H1 (cell line): ENCODE measurements at regions not wholly inside any gene's neighbourhood (a gene's known extent, or its start where the extent isn't known, plus 50 kb on each side); places are given as distances from the start of the nearest gene placed in this dataset.

Experiments
- CTCF ChIA-PET: fragments of 300-600 bp; sonication (Branson Sonifier 250); formaldehyde crosslinking; loops from one replicate; lab custom pipeline; 2021; ENCODE audit not compliant: partially characterized antibody; lab: Charles Lee
- POLR2A ChIA-PET: fragments of 300-600 bp; sonication (Branson Sonifier 250); formaldehyde crosslinking; loops from one replicate; lab custom pipeline; 2021; ENCODE audit warnings: inconsistent platforms; ENCODE audit not compliant: partially characterized antibody; lab: Charles Lee
- DNase-seq, 2 experiments: peaks; one replicate each; pipeline versions ENCODE4 v3.0.0 to v3.0.0-alpha.2; 2010 to 2022; ENCODE audit warnings: low spot score in 2 of 2, low read depth in 1 of 2, mixed read lengths in 1 of 2
- FAIRE-seq: peaks from 2 replicates; lab custom pipeline; 2011; peaks lifted over from hg19 to GRCh38; lab: Jason Lieb, UNC
- H2AFZ ChIP-seq: 2 replicates; pipeline ENCODE4 v1.8.1; 2012; ENCODE audit warnings: low read length, inconsistent platforms
- H2AK5ac ChIP-seq: 2 replicates; pipeline ENCODE4 v1.6.1; 2013; ENCODE audit warnings: low read depth, low read length
- H2BK120ac ChIP-seq: replicated peaks from 2 replicates; pipeline ENCODE3; 2013; ENCODE audit warnings: low read depth, low read length, inconsistent platforms
- H2BK12ac ChIP-seq: 2 replicates; pipeline ENCODE4 v1.6.1; 2013; ENCODE audit warnings: low read depth, low read length
- H2BK15ac ChIP-seq: 2 replicates; pipeline ENCODE4 v1.6.1; 2013; ENCODE audit warnings: low read length
- H2BK20ac ChIP-seq: 2 replicates; pipeline ENCODE4 v1.6.1; 2013; ENCODE audit warnings: low read length
- H2BK5ac ChIP-seq: 2 replicates; pipeline ENCODE4 v1.6.1; 2013; ENCODE audit warnings: low read depth, low read length
- H3K14ac ChIP-seq: 2 replicates; pipeline ENCODE4 v1.6.1; 2013; ENCODE audit warnings: inconsistent platforms; ENCODE audit not compliant: insufficient read length
- H3K18ac ChIP-seq: 2 replicates; pipeline ENCODE4 v1.6.1; 2013; ENCODE audit warnings: low read length; ENCODE audit errors: extremely low read depth
- H3K23ac ChIP-seq: 2 replicates; pipeline ENCODE4 v1.6.1; 2013; ENCODE audit warnings: inconsistent platforms; ENCODE audit not compliant: insufficient read length
- H3K23me2 ChIP-seq: 2 replicates; pipeline ENCODE4 v1.6.1; 2013; ENCODE audit warnings: low read depth, low read length
- H3K27ac ChIP-seq: 2 replicates; pipeline ENCODE4 v1.6.1; 2011; ENCODE audit warnings: low read depth, low read length, inconsistent platforms
- H3K27me3 ChIP-seq, 4 experiments: replicated peaks in 1 of 4; 1 replicate in 1 of 4; 2 replicates in 3 of 4; pipeline versions ENCODE4 v1.6.1 to v1.8.1; 2011 to 2013; ENCODE audit warnings: low read length in 3 of 4, mild to moderate bottlenecking in 3 of 4, inconsistent platforms in 2 of 4, mixed read lengths in 2 of 4, moderate library complexity in 1 of 4; ENCODE audit not compliant: control insufficient read depth in 3 of 4, insufficient read depth in 3 of 4; ENCODE audit errors: extremely low read depth in 1 of 4
- H3K36me3 ChIP-seq, 4 experiments: 2 replicates each; pipeline versions ENCODE4 v1.6.1 to v1.8.1; 2011 to 2013; ENCODE audit warnings: mild to moderate bottlenecking in 4 of 4, low read length in 3 of 4, moderate library complexity in 2 of 4, control low read depth in 1 of 4, inconsistent platforms in 1 of 4; ENCODE audit not compliant: insufficient read depth in 4 of 4, control insufficient read depth in 2 of 4
- H3K4ac ChIP-seq: replicated peaks from 2 replicates; pipeline ENCODE3; 2013; ENCODE audit warnings: low read length, low read depth, mixed read lengths, inconsistent platforms; ENCODE audit not compliant: insufficient read length
- H3K4me1 ChIP-seq, 4 experiments: replicated peaks in 1 of 4; 1 replicate in 1 of 4; 2 replicates in 3 of 4; pipeline versions ENCODE4 v1.6.1 to v1.8.1; 2011 to 2013; ENCODE audit warnings: low read length in 3 of 4, inconsistent platforms in 2 of 4, mixed read lengths in 1 of 4; ENCODE audit not compliant: insufficient read depth in 4 of 4, control insufficient read depth in 3 of 4
- H3K4me2 ChIP-seq, 2 experiments: 2 replicates each; pipeline versions ENCODE4 v1.6.1 to v1.8.1; 2011 to 2013; ENCODE audit warnings: low read depth in 2 of 2, low read length in 2 of 2, control low read depth in 1 of 2, inconsistent platforms in 1 of 2, mild to moderate bottlenecking in 1 of 2; ENCODE audit not compliant: insufficient read depth in 1 of 2
- H3K4me3 ChIP-seq, 4 experiments: fragments of 200-600, 300-600 bp in 1 of 4; sonication (generic), shearing (Covaris generic), sonication (Bioruptor Twin) in 1 of 4; 2 replicates each; pipeline versions ENCODE4 v1.5.1 to v1.8.1; 2011 to 2016; ENCODE audit warnings: low read length in 4 of 4, low read depth in 3 of 4, control low read depth in 2 of 4, inconsistent platforms in 2 of 4, mild to moderate bottlenecking in 2 of 4, mixed read lengths in 1 of 4, moderate library complexity in 1 of 4; ENCODE audit not compliant: insufficient read depth in 2 of 4; ENCODE audit errors: extremely low read depth in 1 of 4
- H3K56ac ChIP-seq: replicated peaks from 2 replicates; pipeline ENCODE3; 2013; ENCODE audit warnings: low read depth, mild to moderate bottlenecking, mixed read lengths, low read length, inconsistent platforms; ENCODE audit not compliant: insufficient read length
- H3K79me1 ChIP-seq: 2 replicates; pipeline ENCODE4 v1.6.1; 2013; ENCODE audit warnings: low read depth, low read length, control low read depth
- H3K79me2 ChIP-seq, 2 experiments: 2 replicates each; pipeline versions ENCODE4 v1.6.1 to v1.8.1; 2012 to 2013; ENCODE audit warnings: low read length in 2 of 2, mild to moderate bottlenecking in 2 of 2, inconsistent platforms in 1 of 2; ENCODE audit not compliant: insufficient read depth in 2 of 2, control insufficient read depth in 1 of 2
- H3K9ac ChIP-seq, 4 experiments: replicated peaks in 1 of 4; 1 replicate in 1 of 4; 2 replicates in 3 of 4; pipeline versions ENCODE4 v1.6.1 to v1.8.1; 2011 to 2013; ENCODE audit warnings: low read depth in 3 of 4, low read length in 3 of 4, control low read depth in 2 of 4, mild to moderate bottlenecking in 2 of 4, moderate library complexity in 2 of 4, inconsistent platforms in 1 of 4; ENCODE audit errors: extremely low read depth in 1 of 4
- H3K9me3 ChIP-seq, 2 experiments: 2 replicates each; pipeline versions ENCODE4 v1.6.1 to v1.8.1; 2012 to 2013; ENCODE audit warnings: mild to moderate bottlenecking in 2 of 2, moderate library complexity in 2 of 2, control low read depth in 1 of 2, inconsistent platforms in 1 of 2, low read depth in 1 of 2, low read length in 1 of 2, mixed read lengths in 1 of 2; ENCODE audit not compliant: insufficient read depth in 2 of 2
- H4K20me1 ChIP-seq, 2 experiments: replicated peaks in 1 of 2; 2 replicates each; pipeline versions ENCODE3 to v1.8.1; 2011 to 2013; ENCODE audit warnings: inconsistent platforms in 2 of 2, low read length in 2 of 2, mild to moderate bottlenecking in 1 of 2; ENCODE audit not compliant: insufficient read depth in 2 of 2, control insufficient read depth in 1 of 2
- H4K5ac ChIP-seq: 2 replicates; pipeline ENCODE4 v1.6.1; 2013; ENCODE audit warnings: low read length, low read depth, mixed read lengths, inconsistent platforms; ENCODE audit not compliant: insufficient read length
- H4K8ac ChIP-seq: 2 replicates; pipeline ENCODE4 v1.8.0; 2013; ENCODE audit warnings: mild to moderate bottlenecking, moderate library complexity, low read length, inconsistent platforms; ENCODE audit not compliant: insufficient read depth; ENCODE audit errors: extremely low read depth
- H4K91ac ChIP-seq: replicated peaks from 2 replicates; pipeline ENCODE3; 2013; ENCODE audit warnings: low read length, mixed read lengths, inconsistent platforms; ENCODE audit not compliant: insufficient read length
- EZH2 ChIP-seq: fragments of 200-600 bp; sonication (generic); IDR thresholded peaks from 2 replicates; pipeline ENCODE4 v1.7.1; 2012; ENCODE audit warnings: low read depth, mild to moderate bottlenecking, moderate library complexity, low read length, inconsistent platforms; ENCODE audit not compliant: severe bottlenecking
- ZNF274 ChIP-seq: IDR thresholded peaks from 2 replicates; pipeline ENCODE4 v1.7.0; 2012; ENCODE audit warnings: low read length, borderline replicate concordance; ENCODE audit errors: extremely low read depth

- POLR2A ChIA-PET, result interaction anchor here (0.7 kb wide), 1 partner anchor 94 kb away, joined by 3 read pairs; no protein-coding TSS in a partner anchor
- no peak overlapping the region for H3K4me3 ChIP-seq
- no peak overlapping the region for H2AK5ac ChIP-seq
- H3K9ac ChIP-seq, result no peak overlapping the region
- no peak overlapping the region for H3K4ac ChIP-seq
- H3K9me3 ChIP-seq, result no peaks in the 10 kb centered on the region
- no peak overlapping the region for H2BK120ac ChIP-seq
- no peak overlapping the region for H2BK5ac ChIP-seq
- no peaks in the 10 kb centered on the region for H3K79me2 ChIP-seq
- H3K79me1 ChIP-seq, result no peaks in the 10 kb centered on the region
- peak; percentile 34 for TF ChIP-seq EZH2
- no peak for TF ChIP-seq ZNF274
- TF ChIP-seq, all 59 proteins: peak for 1
- H3K36me3 ChIP-seq, result no peaks in the 10 kb centered on the region
- FAIRE-seq (no peak), DNase-seq (no peak)
- H3K27ac ChIP-seq, result no peak overlapping the region
- H4K8ac ChIP-seq, result no peak overlapping the region
- H2BK20ac ChIP-seq, result no peak overlapping the region
- no peaks in the 10 kb centered on the region for H4K20me1 ChIP-seq
- H3K27me3 ChIP-seq, result peaks cover 40 to 83% (median 65%) of the 10 kb centered on the region in 4 experiments
- H3K23ac ChIP-seq, result no peak overlapping the region
- H2AFZ ChIP-seq, result no peak overlapping the region
- H3K4me1 ChIP-seq, result peaks cover 0 to 4% (median 2%) of the 10 kb centered on the region in 4 experiments; a peak in 3 of 7 replicates
- no peak overlapping the region for H3K18ac ChIP-seq
- H3K56ac ChIP-seq, result no peak overlapping the region
- no peaks in the 10 kb centered on the region for H3K23me2 ChIP-seq
- no peak overlapping the region for H3K4me2 ChIP-seq
- no peak overlapping the region for H2BK15ac ChIP-seq
- CTCF ChIA-PET, result interaction anchor here (1.1 to 2.6 kb wide), 2 partner anchors 69 to 79 kb away, joined by 3 to 6 read pairs; no protein-coding TSS in a partner anchor
- no peak overlapping the region for H4K5ac ChIP-seq
- H2BK12ac ChIP-seq, result no peak overlapping the region
- no peak overlapping the region for H3K14ac ChIP-seq
- H4K91ac ChIP-seq, result no peak overlapping the region
These were observed 92.7 kb downstream of the FZD1 start for GRCh38 chr7:91356915-91357314.
